DND-41 (cell line): ENCODE measurements at regions not wholly inside any gene's neighbourhood (a gene's known extent, or its start where the extent isn't known, plus 50 kb on each side); places are given as distances from the start of the nearest gene placed in this dataset.

ENCODE experiments used
- ATAC-seq: fragments of 200-7000 bp; cut with Tn5 transposase; 3 replicates; pipeline ENCODE4 v1.9.1; 2021; ENCODE audit warnings: low read depth; ENCODE audit not compliant: insufficient read depth
- DNase-seq: peaks from one replicate; pipeline ENCODE4 v3.0.0-alpha.2; 2020
- H2AFZ ChIP-seq: 2 replicates; pipeline ENCODE4 v1.6.0; 2012; ENCODE audit warnings: low read depth, low read length
- H3K27ac ChIP-seq: 2 replicates; pipeline ENCODE4 v1.5.1; 2012; ENCODE audit warnings: low read length, inconsistent platforms
- H3K27me3 ChIP-seq: fragments of 200-600 bp; sonication (generic); 2 replicates; pipeline ENCODE4 v1.6.0; 2012; ENCODE audit warnings: low read length, mild to moderate bottlenecking, inconsistent platforms; ENCODE audit not compliant: insufficient read depth, poor library complexity
- H3K36me3 ChIP-seq: 2 replicates; pipeline ENCODE4 v1.5.1; 2012; ENCODE audit warnings: low read length, inconsistent platforms; ENCODE audit not compliant: insufficient read depth
- H3K4me1 ChIP-seq: 2 replicates; pipeline ENCODE4 v1.5.1; 2012; ENCODE audit warnings: mild to moderate bottlenecking, low read length; ENCODE audit not compliant: insufficient read depth
- H3K4me2 ChIP-seq: 2 replicates; pipeline ENCODE4 v1.6.0; 2012; ENCODE audit warnings: mild to moderate bottlenecking, moderate library complexity, low read length, inconsistent platforms; ENCODE audit not compliant: insufficient read depth
- H3K4me3 ChIP-seq, 2 experiments: fragments of 200-600 bp in 1 of 2; shearing (Covaris generic) in 1 of 2; 2 replicates each; pipeline ENCODE4 v1.5.1; 2012 to 2016; ENCODE audit warnings: inconsistent platforms in 2 of 2, low read length in 2 of 2, mild to moderate bottlenecking in 2 of 2, low read depth in 1 of 2, moderate library complexity in 1 of 2
- H3K79me2 ChIP-seq: 2 replicates; pipeline ENCODE4 v1.6.0; 2012; ENCODE audit warnings: low read length, inconsistent platforms; ENCODE audit not compliant: insufficient read depth
- H3K9ac ChIP-seq: 2 replicates; pipeline ENCODE4 v1.6.0; 2012; ENCODE audit warnings: low read depth, mild to moderate bottlenecking, inconsistent platforms, low read length, moderate library complexity
- H3K9me3 ChIP-seq: 2 replicates; pipeline ENCODE4 v1.5.1; 2012; ENCODE audit warnings: low read length, moderate library complexity, mild to moderate bottlenecking, inconsistent platforms; ENCODE audit not compliant: insufficient read depth, severe bottlenecking
- H4K20me1 ChIP-seq: 2 replicates; pipeline ENCODE4 v1.6.0; 2012; ENCODE audit warnings: low read length; ENCODE audit not compliant: insufficient read depth
- EZH2 ChIP-seq: IDR thresholded peaks from 3 replicates; pipeline ENCODE4 v1.6.1; 2012; ENCODE audit warnings: borderline replicate concordance, low read depth, mild to moderate bottlenecking, moderate library complexity, low read length, inconsistent platforms; ENCODE audit not compliant: severe bottlenecking
- TF ChIP-seq, protein P1 (sequence below): IDR thresholded peaks from 2 replicates; pipeline ENCODE4 v1.5.1; 2012; ENCODE audit warnings: borderline replicate concordance, low read length, moderate library complexity, mild to moderate bottlenecking; ENCODE audit not compliant: poor library complexity, severe bottlenecking; ENCODE audit errors: extremely low read depth

- H3K79me2 ChIP-seq, result no peaks in the 10 kb centered on the region
- no peaks in the 10 kb centered on the region for H3K36me3 ChIP-seq
- H2AFZ ChIP-seq, result no peak overlapping the region
- H3K9me3 ChIP-seq, result no peaks in the 10 kb centered on the region
- no peak overlapping the region for H3K27ac ChIP-seq
- no peaks in the 10 kb centered on the region for H3K4me1 ChIP-seq
- DNase-seq, result no peak
- H4K20me1 ChIP-seq, result no peaks in the 10 kb centered on the region
- H3K4me3 ChIP-seq, result no peak overlapping the region
- no peak overlapping the region for H3K4me2 ChIP-seq
- H3K27me3 ChIP-seq, result no peaks in the 10 kb centered on the region
- ATAC-seq, result no peak
- TF ChIP-seq EZH2, result no peak
- TF ChIP-seq, protein P1, sequence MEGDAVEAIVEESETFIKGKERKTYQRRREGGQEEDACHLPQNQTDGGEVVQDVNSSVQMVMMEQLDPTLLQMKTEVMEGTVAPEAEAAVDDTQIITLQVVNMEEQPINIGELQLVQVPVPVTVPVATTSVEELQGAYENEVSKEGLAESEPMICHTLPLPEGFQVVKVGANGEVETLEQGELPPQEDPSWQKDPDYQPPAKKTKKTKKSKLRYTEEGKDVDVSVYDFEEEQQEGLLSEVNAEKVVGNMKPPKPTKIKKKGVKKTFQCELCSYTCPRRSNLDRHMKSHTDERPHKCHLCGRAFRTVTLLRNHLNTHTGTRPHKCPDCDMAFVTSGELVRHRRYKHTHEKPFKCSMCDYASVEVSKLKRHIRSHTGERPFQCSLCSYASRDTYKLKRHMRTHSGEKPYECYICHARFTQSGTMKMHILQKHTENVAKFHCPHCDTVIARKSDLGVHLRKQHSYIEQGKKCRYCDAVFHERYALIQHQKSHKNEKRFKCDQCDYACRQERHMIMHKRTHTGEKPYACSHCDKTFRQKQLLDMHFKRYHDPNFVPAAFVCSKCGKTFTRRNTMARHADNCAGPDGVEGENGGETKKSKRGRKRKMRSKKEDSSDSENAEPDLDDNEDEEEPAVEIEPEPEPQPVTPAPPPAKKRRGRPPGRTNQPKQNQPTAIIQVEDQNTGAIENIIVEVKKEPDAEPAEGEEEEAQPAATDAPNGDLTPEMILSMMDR, result no peak
- no peak overlapping the region for H3K9ac ChIP-seq
These were observed 1764.3 kb downstream of the NCAM2 start for GRCh38 chr21:22762463-22762862.

DNA sequence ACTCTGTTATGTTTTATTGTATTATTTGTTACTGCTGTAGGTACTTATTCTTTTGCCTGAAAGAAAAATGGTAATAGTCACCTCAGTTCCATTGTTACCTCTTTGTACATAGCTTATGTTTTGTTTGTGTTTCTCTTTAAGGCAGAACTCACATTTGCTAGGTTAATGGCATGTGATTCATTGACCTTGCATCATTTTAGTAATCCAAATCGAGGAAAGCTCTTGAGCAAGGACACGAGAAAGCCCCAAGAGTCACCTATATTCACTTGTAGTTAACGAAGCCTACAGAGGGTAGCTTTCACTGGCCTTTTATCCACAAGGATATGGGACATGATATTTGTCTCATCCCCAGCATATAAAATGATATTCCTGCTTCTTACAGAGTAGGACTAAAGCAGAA, 1765.2 kb downstream of the NCAM2 start:
- H2AFZ ChIP-seq, result no peak overlapping the region
- H3K9ac ChIP-seq, result no peak overlapping the region

DNA sequence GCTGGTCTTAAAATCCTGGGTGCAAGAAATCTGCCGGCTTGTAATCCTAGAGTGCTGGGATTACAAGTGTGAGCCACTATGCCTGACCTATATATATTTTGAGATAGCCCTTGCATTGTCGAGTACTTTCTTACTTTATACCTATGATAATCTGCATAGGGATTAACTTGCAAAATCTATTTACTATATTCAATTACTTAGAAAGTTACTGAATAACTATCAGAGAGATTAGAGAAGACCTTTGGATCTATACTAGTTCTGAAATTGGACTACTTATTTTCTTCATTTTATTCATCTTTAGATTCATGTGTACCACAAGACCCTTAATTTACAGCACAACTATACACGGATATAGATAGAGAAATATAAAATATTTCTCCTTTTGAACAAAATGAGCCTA, 1766.0 kb downstream of the NCAM2 start:
- no peak overlapping the region for H3K27ac ChIP-seq
- H3K9me3 ChIP-seq, result no peaks in the 10 kb centered on the region
- TF ChIP-seq, protein P1, result no peak
- no peak for TF ChIP-seq EZH2
- no peaks in the 10 kb centered on the region for H4K20me1 ChIP-seq
- no peaks in the 10 kb centered on the region for H3K36me3 ChIP-seq
- H3K79me2 ChIP-seq, result no peaks in the 10 kb centered on the region
- no peak overlapping the region for H3K4me2 ChIP-seq
- no peak for DNase-seq
- H3K27me3 ChIP-seq, result no peaks in the 10 kb centered on the region
- ATAC-seq, result no peak
- no peak overlapping the region for H3K9ac ChIP-seq
- no peak overlapping the region for H2AFZ ChIP-seq
- no peak overlapping the region for H3K4me3 ChIP-seq
- H3K4me1 ChIP-seq, result no peaks in the 10 kb centered on the region

More for the DNA sequence above, 1765.2 kb downstream of the NCAM2 start:
- H3K27me3 ChIP-seq, result no peaks in the 10 kb centered on the region
- H3K4me2 ChIP-seq, result no peak overlapping the region
- no peaks in the 10 kb centered on the region for H4K20me1 ChIP-seq
- no peaks in the 10 kb centered on the region for H3K79me2 ChIP-seq
- H3K27ac ChIP-seq, result no peak overlapping the region
- H3K36me3 ChIP-seq, result no peaks in the 10 kb centered on the region
- H3K9me3 ChIP-seq, result no peaks in the 10 kb centered on the region
- no peak overlapping the region for H3K4me3 ChIP-seq
- no peak for ATAC-seq
- TF ChIP-seq EZH2, result no peak
- TF ChIP-seq, protein P1, result no peak
- no peak for DNase-seq
- H3K4me1 ChIP-seq, result no peaks in the 10 kb centered on the region

- TF ChIP-seq, protein P1, result no peak
- TF ChIP-seq EZH2, result no peak
- DNase-seq (no peak), ATAC-seq (0 out of 3 replicates have a peak, but pooled peaks have one; percentile 40)
- Histone ChIP-seq H3K9me3 (no peaks in the 10 kb centered on the region), H3K9ac (no peak overlapping the region), H3K4me1 (peaks cover 16% of the 10 kb centered on the region), H2AFZ (no peak overlapping the region; the same call in 1 of the 2 replicates), H3K27ac (0 out of 2 replicates have a peak overlapping the region, but pooled peaks have one; percentile 4), H3K4me3 (no peak overlapping the region), H3K79me2 (no peaks in the 10 kb centered on the region), H3K4me2 (no peak overlapping the region), H3K36me3 (no peaks in the 10 kb centered on the region), H4K20me1 (no peaks in the 10 kb centered on the region), H3K27me3 (no peaks in the 10 kb centered on the region)
These were observed 1793.2 kb downstream of the NCAM2 start for GRCh38 chr21:22791376-22791775.
